WTC11 (cell line): ENCODE measurements at regions not wholly inside any gene's neighbourhood (a gene's known extent, or its start where the extent isn't known, plus 50 kb on each side); places are given as distances from the start of the nearest gene placed in this dataset.

Source experiments
- ATAC-seq: fragments of 200-7000 bp; cut with Tn5 transposase; 2 replicates; pipeline ENCODE4 v1.10.0; 2021; ENCODE audit warnings: mild to moderate bottlenecking, moderate library complexity
- CTCF ChIA-PET: fragments of 300-600 bp; sonication (Branson Sonifier 250); formaldehyde crosslinking; loops from one replicate; lab custom pipeline; 2021; ENCODE audit warnings: antibody characterized with exemption; lab: Charles Lee
- POLR2A ChIA-PET: fragments of 350-600 bp; sonication (Branson Sonifier 250); formaldehyde crosslinking; loops from one replicate; lab custom pipeline; 2021; ENCODE audit warnings: antibody characterized with exemption; lab: Charles Lee
- DNase-seq: peaks from one replicate; pipeline ENCODE4 v3.0.0; 2021; ENCODE audit warnings: low spot score
- H3K27ac Mint-ChIP-seq: 2 replicates; pipeline ENCODE4 v1.8.0; 2021; ENCODE audit warnings: mixed read lengths
- H3K27me3 Mint-ChIP-seq: 2 replicates; pipeline ENCODE4 v1.8.0; 2021; ENCODE audit warnings: low read depth, mild to moderate bottlenecking, moderate library complexity, mixed read lengths
- H3K36me3 Mint-ChIP-seq: 2 replicates; pipeline ENCODE4 v1.8.0; 2021; ENCODE audit warnings: mixed read lengths
- H3K4me1 Mint-ChIP-seq: 2 replicates; pipeline ENCODE4 v1.8.0; 2022; ENCODE audit warnings: mixed read lengths
- H3K4me3 Mint-ChIP-seq: 2 replicates; pipeline ENCODE4 v1.8.0; 2021; ENCODE audit warnings: mild to moderate bottlenecking, moderate library complexity, mixed read lengths
- H3K9me3 Mint-ChIP-seq: 2 replicates; pipeline ENCODE4 v1.8.0; 2021; ENCODE audit warnings: mixed read lengths
- ATF1 ChIP-seq: sonication (generic); formaldehyde crosslinking; IDR thresholded peaks from 2 replicates; pipeline ENCODE4 v1.8.1; 2023; ENCODE audit warnings: mild to moderate bottlenecking, moderate library complexity, missing genetic modification reagents
- GABPB1 ChIP-seq: sonication (generic); formaldehyde crosslinking; IDR thresholded peaks from 2 replicates; pipeline ENCODE4 v1.8.1; 2023; ENCODE audit warnings: mild to moderate bottlenecking, missing genetic modification reagents
- IRF1 ChIP-seq: sonication (generic); formaldehyde crosslinking; IDR thresholded peaks from 2 replicates; pipeline ENCODE4 v1.8.0; 2023; ENCODE audit warnings: missing genetic modification reagents
- JUN ChIP-seq: sonication (generic); formaldehyde crosslinking; IDR thresholded peaks from 2 replicates; pipeline ENCODE4 v1.8.0; 2023; ENCODE audit warnings: mild to moderate bottlenecking, missing genetic modification reagents
- PRRX2 ChIP-seq: fragments of 250-450 bp; sonication (Bioruptor Pico); IDR thresholded peaks from 2 replicates; pipeline ENCODE4 v1.8.0; 2021; ENCODE audit warnings: mild to moderate bottlenecking
- RELA ChIP-seq: sonication (generic); formaldehyde crosslinking; IDR thresholded peaks from 2 replicates; pipeline ENCODE4 v1.8.1; 2022; ENCODE audit warnings: missing genetic modification reagents, mild to moderate bottlenecking, borderline replicate concordance
- SP1 ChIP-seq: sonication (generic); formaldehyde crosslinking; conservative IDR thresholded peaks from 2 replicates; pipeline ENCODE4 v1.8.1; 2022; ENCODE audit warnings: missing genetic modification reagents
- TP53 ChIP-seq: sonication (generic); formaldehyde crosslinking; IDR thresholded peaks from 2 replicates; pipeline ENCODE4 v1.8.1; 2023; ENCODE audit warnings: mild to moderate bottlenecking, missing genetic modification reagents
- ZNF232 ChIP-seq: sonication (generic); formaldehyde crosslinking; IDR thresholded peaks from 2 replicates; pipeline ENCODE4 v1.8.0; 2022; ENCODE audit warnings: mild to moderate bottlenecking, missing genetic modification reagents
- ZNF281 ChIP-seq: sonication (generic); formaldehyde crosslinking; IDR thresholded peaks from 2 replicates; pipeline ENCODE4 v1.8.0; 2023; ENCODE audit warnings: mild to moderate bottlenecking, missing genetic modification reagents
- ZSCAN18 ChIP-seq: fragments of 250-450 bp; sonication (Bioruptor Pico); IDR thresholded peaks from 2 replicates; pipeline ENCODE4 v2.1.2; 2022; ENCODE audit warnings: mild to moderate bottlenecking, moderate library complexity
- TF ChIP-seq, protein P1 (sequence below): sonication (generic); formaldehyde crosslinking; IDR thresholded peaks from 2 replicates; pipeline ENCODE4 v1.8.0; 2022; ENCODE audit warnings: missing genetic modification reagents
- TF ChIP-seq, protein P2 (sequence below): fragments of 250-450 bp; sonication (Bioruptor Pico); conservative IDR thresholded peaks from 2 replicates; pipeline ENCODE4 v1.9.0; 2021; ENCODE audit warnings: mild to moderate bottlenecking
- TF ChIP-seq, protein P3 (sequence below): sonication (generic); formaldehyde crosslinking; IDR thresholded peaks from 2 replicates; pipeline ENCODE4 v1.8.1; 2022; ENCODE audit warnings: mild to moderate bottlenecking, missing genetic modification reagents, moderate library complexity, borderline replicate concordance
- TF ChIP-seq, protein P4 (sequence below): sonication (generic); formaldehyde crosslinking; IDR thresholded peaks from 2 replicates; pipeline ENCODE4 v1.8.1; 2022; ENCODE audit warnings: low read depth, mild to moderate bottlenecking, moderate library complexity, missing genetic modification reagents, borderline replicate concordance
- TF ChIP-seq, protein P5 (sequence below): sonication (generic); formaldehyde crosslinking; IDR thresholded peaks from 2 replicates; pipeline ENCODE4 v1.8.0; 2022; ENCODE audit warnings: mild to moderate bottlenecking, missing genetic modification reagents

DNA sequence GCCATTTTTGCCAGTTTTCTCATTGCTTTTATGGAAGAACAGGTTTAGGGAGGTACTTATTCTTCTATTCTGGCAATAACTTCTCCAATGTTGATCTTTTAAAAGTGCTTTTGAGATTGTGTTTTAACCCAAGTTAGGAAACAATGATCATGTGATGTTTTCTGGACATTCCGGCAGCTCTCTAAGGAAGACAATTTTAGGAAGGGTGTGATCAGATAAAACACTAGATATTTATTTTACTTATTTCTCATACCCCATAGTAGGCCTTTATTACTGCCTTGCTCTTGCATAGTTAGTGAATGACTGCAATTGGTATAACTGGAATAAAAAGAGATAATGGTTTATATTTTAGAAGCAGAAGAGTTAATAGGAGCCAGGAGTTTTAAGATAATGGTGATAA lies 68.4 kb upstream of the SPATA13 start:
- H3K27ac Mint-ChIP-seq, result no peak overlapping the region
- no peak overlapping the region for H3K4me3 Mint-ChIP-seq
- CTCF ChIA-PET, result interaction anchor here (1.5 kb wide), 1 partner anchor 39 kb away, joined by 5 read pairs; no protein-coding TSS in a partner anchor
- ATAC-seq, result no peak
- POLR2A ChIA-PET, result no interaction called here
- no peaks in the 10 kb centered on the region for H3K27me3 Mint-ChIP-seq
- H3K36me3 Mint-ChIP-seq, result no peaks in the 10 kb centered on the region
- TF ChIP-seq ZNF232 (CRISPR knock-in tag) (no peak), GABPB1 (CRISPR knock-in tag) (no peak), RELA (CRISPR knock-in tag) (no peak)
- H3K4me1 Mint-ChIP-seq, result peaks cover 11% of the 10 kb centered on the region
- no peak for DNase-seq
- H3K9me3 Mint-ChIP-seq, result peaks cover 4% of the 10 kb centered on the region; the same call in 1 of the 2 replicates

DNA sequence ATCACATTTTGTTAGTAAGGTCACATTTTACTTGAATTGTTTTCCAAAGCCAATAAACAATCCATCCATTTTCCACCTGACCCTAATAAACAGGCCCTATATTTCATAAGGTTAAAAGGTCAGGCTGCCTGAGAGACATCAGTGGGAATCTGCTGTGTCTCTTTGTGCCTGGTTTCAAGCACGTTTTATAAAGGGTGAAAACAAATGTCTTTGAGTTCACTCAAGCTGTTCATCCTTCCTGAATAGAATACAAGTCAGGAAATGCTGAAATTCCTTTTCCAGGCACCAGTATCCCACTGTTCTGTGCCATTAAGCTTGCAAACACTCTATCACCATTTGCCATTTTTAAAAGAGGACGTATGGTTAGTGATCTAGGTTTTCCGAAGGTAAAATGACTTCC lies 67.5 kb upstream of the SPATA13 start:
- POLR2A ChIA-PET, result no interaction called here
- Mint-ChIP-seq H3K27ac (no peak overlapping the region), H3K4me1 (peaks cover 15% of the 10 kb centered on the region), H3K9me3 (peaks cover 4% of the 10 kb centered on the region; the same call in 1 of the 2 replicates), H3K27me3 (no peaks in the 10 kb centered on the region), H3K4me3 (no peak overlapping the region)
- CTCF ChIA-PET, result interaction anchor here (0.6 to 1.0 kb wide), 2 partner anchors 40 to 136 kb away, joined by 3 read pairs; no protein-coding TSS in a partner anchor
- ATAC-seq, result no peak
- DNase-seq, result no peak
- TF ChIP-seq ZSCAN18 (CRISPR knock-in tag) (no peak), ZNF281 (CRISPR knock-in tag) (no peak), SP1 (CRISPR knock-in tag) (no peak), JUN (CRISPR knock-in tag) (no peak), IRF1 (no peak), PRRX2 (no peak), ATF1 (CRISPR knock-in tag) (no peak), TP53 (no peak)
- TF ChIP-seq, protein P1, sequence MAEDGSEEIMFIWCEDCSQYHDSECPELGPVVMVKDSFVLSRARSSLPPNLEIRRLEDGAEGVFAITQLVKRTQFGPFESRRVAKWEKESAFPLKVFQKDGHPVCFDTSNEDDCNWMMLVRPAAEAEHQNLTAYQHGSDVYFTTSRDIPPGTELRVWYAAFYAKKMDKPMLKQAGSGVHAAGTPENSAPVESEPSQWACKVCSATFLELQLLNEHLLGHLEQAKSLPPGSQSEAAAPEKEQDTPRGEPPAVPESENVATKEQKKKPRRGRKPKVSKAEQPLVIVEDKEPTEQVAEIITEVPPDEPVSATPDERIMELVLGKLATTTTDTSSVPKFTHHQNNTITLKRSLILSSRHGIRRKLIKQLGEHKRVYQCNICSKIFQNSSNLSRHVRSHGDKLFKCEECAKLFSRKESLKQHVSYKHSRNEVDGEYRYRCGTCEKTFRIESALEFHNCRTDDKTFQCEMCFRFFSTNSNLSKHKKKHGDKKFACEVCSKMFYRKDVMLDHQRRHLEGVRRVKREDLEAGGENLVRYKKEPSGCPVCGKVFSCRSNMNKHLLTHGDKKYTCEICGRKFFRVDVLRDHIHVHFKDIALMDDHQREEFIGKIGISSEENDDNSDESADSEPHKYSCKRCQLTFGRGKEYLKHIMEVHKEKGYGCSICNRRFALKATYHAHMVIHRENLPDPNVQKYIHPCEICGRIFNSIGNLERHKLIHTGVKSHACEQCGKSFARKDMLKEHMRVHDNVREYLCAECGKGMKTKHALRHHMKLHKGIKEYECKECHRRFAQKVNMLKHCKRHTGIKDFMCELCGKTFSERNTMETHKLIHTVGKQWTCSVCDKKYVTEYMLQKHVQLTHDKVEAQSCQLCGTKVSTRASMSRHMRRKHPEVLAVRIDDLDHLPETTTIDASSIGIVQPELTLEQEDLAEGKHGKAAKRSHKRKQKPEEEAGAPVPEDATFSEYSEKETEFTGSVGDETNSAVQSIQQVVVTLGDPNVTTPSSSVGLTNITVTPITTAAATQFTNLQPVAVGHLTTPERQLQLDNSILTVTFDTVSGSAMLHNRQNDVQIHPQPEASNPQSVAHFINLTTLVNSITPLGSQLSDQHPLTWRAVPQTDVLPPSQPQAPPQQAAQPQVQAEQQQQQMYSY (CRISPR knock-in tag), result no peak
- TF ChIP-seq, protein P2, sequence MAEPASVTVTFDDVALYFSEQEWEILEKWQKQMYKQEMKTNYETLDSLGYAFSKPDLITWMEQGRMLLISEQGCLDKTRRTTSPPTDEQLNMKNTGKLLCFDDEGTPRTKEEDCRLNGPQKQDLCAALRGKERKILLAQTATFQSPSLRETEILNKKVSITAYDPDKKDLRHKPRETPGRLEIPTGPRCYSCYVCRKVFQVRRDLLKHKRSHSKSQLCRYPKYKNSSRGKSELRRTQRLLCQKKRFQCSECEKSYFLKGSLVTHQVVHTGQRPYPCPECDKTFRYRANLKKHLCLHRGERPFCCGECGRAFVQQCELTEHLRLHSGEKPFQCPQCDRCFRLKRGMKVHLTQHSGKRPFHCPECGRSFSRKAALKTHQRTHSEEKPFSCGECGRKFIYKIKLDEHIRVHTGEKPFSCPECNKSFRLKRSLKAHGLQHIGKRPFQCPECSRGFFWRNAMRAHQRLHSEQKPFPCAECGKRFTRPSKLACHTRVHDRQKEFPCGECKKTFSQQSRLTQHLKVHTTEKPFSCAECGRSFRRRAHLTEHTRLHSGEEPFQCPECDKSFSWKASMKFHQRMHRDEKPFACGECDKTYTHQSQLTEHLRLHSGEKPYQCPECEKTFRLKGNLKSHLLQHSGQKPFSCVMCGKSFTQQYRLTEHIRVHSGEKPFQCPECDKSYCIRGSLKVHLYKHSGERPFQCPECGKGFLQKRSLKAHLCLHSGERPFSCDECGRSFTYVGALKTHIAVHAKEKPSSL (CRISPR knock-in tag), result no peak
- TF ChIP-seq, protein P3, sequence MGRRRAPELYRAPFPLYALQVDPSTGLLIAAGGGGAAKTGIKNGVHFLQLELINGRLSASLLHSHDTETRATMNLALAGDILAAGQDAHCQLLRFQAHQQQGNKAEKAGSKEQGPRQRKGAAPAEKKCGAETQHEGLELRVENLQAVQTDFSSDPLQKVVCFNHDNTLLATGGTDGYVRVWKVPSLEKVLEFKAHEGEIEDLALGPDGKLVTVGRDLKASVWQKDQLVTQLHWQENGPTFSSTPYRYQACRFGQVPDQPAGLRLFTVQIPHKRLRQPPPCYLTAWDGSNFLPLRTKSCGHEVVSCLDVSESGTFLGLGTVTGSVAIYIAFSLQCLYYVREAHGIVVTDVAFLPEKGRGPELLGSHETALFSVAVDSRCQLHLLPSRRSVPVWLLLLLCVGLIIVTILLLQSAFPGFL (CRISPR knock-in tag), result no peak
- TF ChIP-seq, protein P4, sequence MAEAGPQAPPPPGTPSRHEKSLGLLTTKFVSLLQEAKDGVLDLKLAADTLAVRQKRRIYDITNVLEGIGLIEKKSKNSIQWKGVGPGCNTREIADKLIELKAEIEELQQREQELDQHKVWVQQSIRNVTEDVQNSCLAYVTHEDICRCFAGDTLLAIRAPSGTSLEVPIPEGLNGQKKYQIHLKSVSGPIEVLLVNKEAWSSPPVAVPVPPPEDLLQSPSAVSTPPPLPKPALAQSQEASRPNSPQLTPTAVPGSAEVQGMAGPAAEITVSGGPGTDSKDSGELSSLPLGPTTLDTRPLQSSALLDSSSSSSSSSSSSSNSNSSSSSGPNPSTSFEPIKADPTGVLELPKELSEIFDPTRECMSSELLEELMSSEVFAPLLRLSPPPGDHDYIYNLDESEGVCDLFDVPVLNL (CRISPR knock-in tag), result no peak
- TF ChIP-seq, protein P5, sequence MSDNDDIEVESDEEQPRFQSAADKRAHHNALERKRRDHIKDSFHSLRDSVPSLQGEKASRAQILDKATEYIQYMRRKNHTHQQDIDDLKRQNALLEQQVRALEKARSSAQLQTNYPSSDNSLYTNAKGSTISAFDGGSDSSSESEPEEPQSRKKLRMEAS, result no peak
- TF ChIP-seq, all 79 proteins: peak for 0
- no peaks in the 10 kb centered on the region for H3K36me3 Mint-ChIP-seq
